IPS DF 4.7 (cell line): ENCODE measurements at regions not wholly inside any gene's neighbourhood (a gene's known extent, or its start where the extent isn't known, plus 50 kb on each side); places are given as distances from the start of the nearest gene placed in this dataset.
"Not testable (repeated sequence)": the region's sequence is repeated elsewhere in the genome, so short reads cannot be mapped to it uniquely, and the experiment has no call there.

ENCODE experiments used
- DNase-seq: peaks from one replicate; pipeline ENCODE4 v3.0.0-alpha.2; 2013; ENCODE audit warnings: low spot score; ENCODE audit errors: extremely low read depth

DNA sequence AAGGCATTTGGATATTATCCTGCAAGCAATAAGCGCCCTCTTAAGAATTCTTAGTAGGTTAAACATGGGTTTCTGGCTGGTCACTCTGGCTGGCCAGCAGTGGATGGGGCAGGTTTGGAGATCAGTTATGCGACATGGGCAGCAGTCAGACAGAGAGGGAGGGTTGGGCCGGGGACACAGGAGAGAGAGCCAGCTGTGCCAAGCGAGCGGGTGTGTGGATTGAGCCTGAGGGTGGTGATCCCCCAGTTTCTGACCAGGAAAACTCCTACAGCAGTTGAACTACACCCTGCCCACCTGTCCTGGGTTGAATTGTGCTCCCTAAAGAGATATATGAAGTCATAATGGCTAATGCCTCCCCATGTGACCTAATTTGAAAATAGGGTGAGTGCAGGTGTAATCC lies 671.2 kb downstream of the TBC1D22A start:
- DNase-seq = no peak

- no peak for DNase-seq
Measured at GRCh38 chr22:47432683-47433082, 670.2 kb downstream of the TBC1D22A start.

GRCh38 chr22:47423861-47424820 lies 661.7 kb downstream of the TBC1D22A start:
- no peak for DNase-seq

DNA sequence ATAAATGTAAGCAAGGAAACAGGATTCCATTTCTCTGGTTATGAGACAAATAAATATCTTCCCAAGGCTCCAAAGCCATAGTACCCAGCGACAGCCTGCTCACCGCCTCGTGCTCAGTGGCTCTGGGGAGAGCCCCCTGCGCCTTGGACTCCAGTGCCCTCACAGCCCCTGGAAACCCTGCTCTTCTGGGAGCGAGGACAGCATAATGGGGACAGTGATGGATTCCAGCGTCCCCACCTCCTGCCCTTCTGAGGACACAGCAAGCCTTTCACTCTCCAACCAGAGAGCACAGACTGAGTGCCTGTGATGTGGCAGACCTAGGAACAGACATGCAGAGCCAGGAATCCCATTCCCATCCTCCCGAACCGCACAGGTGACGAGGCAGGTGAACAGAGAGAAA lies 660.8 kb downstream of the TBC1D22A start:
- DNase-seq = no peak

DNA sequence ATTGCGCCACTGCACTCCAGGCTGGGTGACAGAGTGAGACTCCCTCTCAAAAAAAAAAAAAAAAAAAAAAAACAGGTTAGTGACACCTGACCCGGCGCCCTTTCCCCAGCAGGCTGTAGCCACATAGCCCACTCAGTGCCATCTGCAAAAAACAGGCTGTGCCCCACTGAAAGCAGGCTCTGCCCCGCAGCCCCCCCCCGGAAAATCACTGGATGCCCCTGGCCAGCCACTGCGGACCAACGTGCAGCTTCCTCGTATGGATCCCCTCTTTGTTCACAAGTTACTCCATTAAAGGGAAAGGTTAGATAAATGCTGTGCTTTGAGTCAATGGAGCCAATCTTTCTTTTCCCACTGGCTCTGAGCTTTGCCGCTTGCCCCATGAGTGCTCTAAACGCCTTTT lies 660.3 kb downstream of the TBC1D22A start:
- no peak for DNase-seq

DNA sequence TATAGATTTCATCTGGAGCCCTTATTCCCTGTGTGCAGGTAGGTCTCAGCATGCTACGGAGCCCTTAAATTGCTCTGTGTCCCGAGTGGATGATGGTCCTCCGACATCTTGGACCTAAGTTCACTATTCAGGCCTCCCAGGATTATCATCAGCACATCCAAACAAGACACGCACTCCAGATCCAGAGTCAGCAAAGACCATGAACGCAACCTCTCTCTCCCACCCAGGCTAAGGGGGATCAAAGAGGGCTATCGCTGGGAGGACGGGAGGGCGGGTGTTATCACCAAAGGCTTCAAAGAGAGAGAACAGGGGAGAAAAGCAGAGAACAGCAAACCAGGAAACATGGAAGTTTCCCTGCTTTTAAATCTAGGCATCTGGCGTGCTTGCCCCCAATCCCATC lies 659.4 kb downstream of the TBC1D22A start:
- DNase-seq = no peak

GRCh38 chr22:47420211-47420610 lies 657.8 kb downstream of the TBC1D22A start:
- DNase-seq = no peak

GRCh38 chr22:47419239-47419638 lies 656.8 kb downstream of the TBC1D22A start:
- no peak for DNase-seq

GRCh38 chr22:47417699-47418098 lies 655.2 kb downstream of the TBC1D22A start:
- no peak for DNase-seq

DNA sequence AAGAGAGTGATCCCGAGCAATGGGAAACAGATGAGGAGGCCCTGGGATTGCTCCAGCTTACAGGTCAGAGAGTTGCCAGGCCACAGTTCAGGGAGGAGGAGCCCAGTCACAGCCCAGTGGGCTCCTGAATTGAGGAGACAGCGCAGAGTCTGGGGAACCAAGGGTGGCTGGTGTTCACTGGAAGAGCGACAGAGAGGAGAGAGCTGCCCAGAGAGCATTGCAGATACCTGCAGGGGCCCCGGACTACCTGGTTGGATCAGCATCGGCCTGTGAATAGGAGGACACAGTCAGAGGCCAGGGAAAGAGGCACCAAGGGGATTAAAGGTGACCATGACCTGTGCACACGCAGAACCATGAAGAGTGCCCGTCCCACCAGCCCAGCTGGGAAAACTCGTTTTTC lies 648.6 kb downstream of the TBC1D22A start:
- DNase-seq = no peak

GRCh38 chr22:47409539-47410275 lies 647.3 kb downstream of the TBC1D22A start:
- no peak for DNase-seq

DNA sequence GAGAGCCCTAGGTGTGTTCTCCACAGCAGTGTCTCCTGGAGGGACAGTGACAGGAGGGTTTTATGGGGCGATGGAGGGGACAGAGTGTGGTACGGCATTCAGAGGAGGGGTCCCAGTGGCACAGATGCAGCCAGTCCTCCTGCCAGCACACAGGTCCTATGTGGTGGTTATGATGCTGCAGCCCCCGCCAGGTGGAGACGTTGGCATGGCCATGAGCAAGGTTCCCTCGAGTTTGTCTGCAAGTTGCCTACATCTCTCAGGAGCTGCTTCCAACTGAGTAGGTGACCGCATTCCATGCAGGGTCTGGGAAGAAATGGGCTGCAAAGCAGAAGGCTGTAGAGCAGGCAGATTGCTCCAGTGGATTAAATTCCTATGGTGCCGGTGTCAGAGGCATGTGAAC lies 646.0 kb downstream of the TBC1D22A start:
- no peak for DNase-seq

DNA sequence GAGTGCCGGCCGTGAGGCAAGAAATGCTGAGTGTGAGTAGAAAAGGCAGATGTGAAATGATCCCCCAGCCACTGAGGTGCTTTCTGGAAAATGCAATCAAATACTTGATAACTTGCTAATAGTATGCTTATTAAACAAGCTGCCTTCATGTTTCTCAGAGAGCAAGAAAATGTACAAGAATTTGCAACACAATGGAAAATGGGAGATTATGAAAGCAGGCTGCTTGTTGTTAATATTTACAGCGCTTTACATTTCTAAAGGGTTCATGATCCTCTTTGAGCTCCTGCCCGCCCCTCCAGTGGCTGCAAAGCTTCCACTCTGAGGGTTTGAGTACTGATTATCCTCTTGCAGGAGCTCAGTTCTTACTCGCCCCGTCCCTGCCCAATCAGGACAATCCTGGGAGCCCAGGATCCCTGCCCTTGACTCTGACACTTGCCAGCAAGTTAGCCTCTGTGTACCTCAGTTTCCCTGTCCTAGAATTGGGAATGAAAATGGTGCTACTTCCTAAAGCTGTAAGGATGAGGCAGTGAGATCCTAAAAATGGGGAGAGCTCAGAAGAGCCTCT lies 645.1 kb downstream of the TBC1D22A start:
- DNase-seq = no peak

DNA sequence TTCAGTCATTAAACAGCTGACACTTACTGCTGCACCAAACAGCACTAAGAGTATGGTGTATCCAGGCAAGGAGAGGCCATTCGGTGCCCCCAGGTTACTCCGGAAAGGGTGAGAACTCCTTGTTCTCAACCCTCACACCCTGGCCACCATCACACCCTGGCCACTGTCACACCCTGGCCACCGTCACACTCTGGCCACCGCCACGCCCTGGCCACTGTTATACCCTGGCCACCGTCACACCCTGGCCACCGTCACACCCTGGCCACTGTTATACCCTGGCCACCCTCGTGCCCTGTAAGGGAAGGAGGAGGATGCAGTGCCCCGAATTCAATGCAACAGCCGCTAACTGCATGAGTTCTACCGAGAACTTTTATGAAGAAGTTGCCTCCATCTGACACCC lies 644.4 kb downstream of the TBC1D22A start:
- DNase-seq = no peak

DNA sequence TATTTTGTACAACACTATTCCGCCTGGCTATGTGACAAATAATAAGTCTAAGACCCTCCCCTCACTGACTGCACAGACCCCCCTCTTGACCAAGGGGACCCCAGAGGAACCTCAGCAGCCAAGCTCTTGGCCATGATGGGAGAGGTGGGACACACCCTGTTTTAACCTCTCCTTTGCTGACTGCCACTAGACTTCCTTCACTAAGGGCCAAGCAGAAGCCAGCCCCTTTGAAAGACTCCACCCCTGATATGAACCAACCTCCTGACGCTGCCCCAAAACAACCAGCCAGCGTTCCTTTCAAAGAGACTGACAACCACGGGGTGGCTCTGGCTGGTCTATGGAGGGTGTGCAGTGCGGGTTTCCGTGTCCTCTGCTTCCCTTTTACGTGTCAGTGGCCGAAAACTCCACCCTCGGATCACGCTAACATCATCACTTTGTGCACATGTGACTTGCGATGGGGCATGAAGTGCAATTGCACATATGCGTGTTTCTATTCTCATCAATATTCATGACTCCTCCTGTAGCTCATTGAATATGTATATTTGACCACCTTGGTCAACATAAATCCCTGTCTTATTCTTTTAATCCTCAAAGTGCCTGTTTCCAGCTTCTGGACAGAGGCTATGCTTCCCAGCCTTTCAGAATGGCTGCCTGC lies 643.9 kb downstream of the TBC1D22A start:
- DNase-seq = no peak

DNA sequence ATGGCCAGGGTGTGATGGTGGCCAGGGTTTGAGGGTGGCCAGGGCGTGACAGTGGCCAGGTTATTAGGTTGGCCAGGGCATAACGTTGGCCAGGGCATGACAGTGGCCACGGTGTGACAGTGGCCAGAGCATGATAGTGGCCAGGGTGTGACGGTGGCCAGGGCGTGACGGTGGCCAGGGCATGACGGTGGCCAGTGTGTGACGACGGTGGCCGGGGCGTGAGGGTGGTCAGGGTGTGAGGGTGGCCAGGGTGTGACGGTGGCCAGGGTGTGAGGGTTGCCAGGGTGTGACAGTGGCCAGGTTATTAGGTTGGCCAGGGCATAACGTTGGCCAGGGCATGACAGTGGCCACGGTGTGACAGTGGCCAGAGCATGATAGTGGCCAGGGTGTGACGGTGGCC lies 642.8 kb downstream of the TBC1D22A start:
- not testable (repeated sequence) for DNase-seq

DNA sequence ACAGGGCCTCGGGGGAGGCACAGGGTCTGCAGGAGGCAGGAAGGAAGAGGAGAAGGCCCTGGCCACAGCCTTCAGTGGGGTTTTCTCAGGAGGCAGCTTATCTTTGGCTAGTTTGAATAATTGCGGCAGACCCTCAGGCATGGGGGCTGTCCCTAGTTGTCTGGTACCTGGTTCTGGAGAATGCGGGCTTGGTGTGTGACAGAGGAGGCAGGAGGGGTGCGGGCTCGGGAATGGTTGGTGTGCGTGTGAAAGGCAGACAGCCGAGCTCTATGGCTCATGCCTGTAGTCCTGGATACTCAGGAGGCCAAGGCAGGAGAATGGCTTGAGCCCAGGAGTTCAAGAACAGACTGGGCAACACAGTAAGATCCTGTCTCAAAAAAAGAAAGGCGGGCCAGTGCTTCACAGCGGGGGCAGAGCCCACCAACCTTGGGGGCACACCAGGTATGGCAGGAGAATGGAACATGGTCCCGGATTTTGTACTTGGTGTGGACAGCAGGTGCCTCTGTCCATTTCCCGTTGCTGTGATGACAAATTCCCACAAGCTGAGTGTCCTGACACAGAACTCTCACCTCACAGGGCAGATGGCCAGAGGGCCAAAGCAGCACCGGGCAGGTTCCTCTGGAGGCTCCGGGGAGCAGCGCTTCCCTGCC lies 640.6 kb downstream of the TBC1D22A start:
- no peak for DNase-seq

DNA sequence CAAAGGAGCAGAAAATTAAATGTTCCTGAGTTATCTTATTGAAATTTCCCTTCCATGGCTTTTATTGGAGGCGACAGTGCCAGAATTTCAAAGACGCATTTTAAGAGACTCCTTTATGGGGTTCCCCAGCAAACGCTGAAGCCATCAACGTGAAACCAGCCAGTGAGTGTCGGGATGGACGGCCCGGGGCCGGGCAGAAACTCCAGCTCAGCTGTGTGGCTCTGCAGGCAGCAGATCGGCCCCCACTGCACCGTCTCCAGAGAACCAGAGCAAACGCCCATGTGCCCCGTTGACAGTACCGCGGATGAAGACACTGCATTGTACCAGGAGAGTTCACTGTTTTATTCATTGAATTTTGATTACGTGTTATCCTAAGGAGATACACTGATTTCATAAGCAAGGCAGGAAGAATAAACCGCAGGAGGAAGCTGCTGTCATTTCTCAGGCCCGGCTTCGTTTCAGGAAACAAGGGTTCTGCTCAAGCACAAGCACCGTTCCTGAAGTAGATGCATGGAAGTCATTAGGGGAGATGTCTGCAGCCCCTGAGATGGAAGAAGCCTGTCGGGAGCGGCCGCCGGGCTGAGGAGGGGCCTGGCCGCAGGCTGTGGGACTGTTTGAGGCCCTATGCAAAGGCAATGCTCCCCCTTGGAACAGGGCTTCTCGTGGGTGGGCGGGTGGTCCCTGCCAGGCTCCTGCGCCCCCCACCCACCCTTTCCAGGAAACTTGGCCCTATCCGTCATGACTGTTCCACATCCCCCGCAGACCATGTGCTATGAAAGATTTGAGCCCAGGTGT lies 639.7 kb downstream of the TBC1D22A start:
- DNase-seq = no peak

- no peak for DNase-seq
Measured at GRCh38 chr22:47401592-47401898, 639.1 kb downstream of the TBC1D22A start.
